IPS DF 6.9 (cell line): ENCODE measurements at regions not wholly inside any gene's neighbourhood (a gene's known extent, or its start where the extent isn't known, plus 50 kb on each side); places are given as distances from the start of the nearest gene placed in this dataset.

Experiments
- DNase-seq: peaks from one replicate; pipeline ENCODE4 v3.0.0-alpha.2; 2013; ENCODE audit warnings: low read depth, low spot score
- H3K27ac ChIP-seq: one replicate; pipeline ENCODE4 v1.5.1; 2013; ENCODE audit warnings: low read length, control low read depth
- H3K27me3 ChIP-seq: 2 replicates; pipeline ENCODE4 v1.6.1; 2013; ENCODE audit warnings: mild to moderate bottlenecking, low read length; ENCODE audit not compliant: control insufficient read depth, insufficient read depth
- H3K36me3 ChIP-seq: 2 replicates; pipeline ENCODE4 v1.6.1; 2013; ENCODE audit warnings: low read length; ENCODE audit not compliant: control insufficient read depth, insufficient read depth
- H3K4me1 ChIP-seq: 2 replicates; pipeline ENCODE4 v1.6.1; 2013; ENCODE audit warnings: low read length; ENCODE audit not compliant: control insufficient read depth, insufficient read depth
- H3K4me3 ChIP-seq: 2 replicates; pipeline ENCODE4 v1.5.1; 2013; ENCODE audit warnings: mild to moderate bottlenecking, low read length
- H3K9me3 ChIP-seq: 2 replicates; pipeline ENCODE4 v1.6.1; 2013; ENCODE audit warnings: low read length, inconsistent platforms; ENCODE audit not compliant: control insufficient read depth, insufficient read depth
- WGBS: extraction: QIAGEN DNeasy Blood & Tissue Kit; methylation state at CpG from one replicate; pipeline ENCODE4 v1.1.7; 2013; ENCODE audit warnings: mixed read lengths, missing lambda C conversion rate; ENCODE audit not compliant: insufficient read length, insufficient coverage; 5-methylcytosine and 5-hydroxymethylcytosine counted together

DNA sequence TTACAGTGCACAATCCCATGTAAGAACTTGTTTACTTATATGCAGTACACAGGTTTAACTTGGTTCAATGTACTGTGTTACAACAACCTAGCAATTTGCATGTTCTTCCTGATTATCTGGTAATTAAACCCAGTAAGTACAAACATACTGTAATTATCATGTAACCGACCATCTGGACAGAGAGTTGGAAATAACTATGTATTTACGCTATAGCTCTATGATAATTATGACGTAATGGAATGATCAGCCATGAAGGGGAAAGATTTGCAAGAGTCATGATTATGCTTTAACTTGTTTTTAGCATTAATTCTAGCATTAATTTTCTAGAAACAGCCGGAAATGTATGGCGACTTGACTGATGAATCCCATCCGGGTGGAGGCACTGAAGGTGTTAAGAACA, 74.8 kb upstream of the SALL1 start:
- no peak overlapping the region for H3K27ac ChIP-seq
- WGBS, result no CpG with 5 or more reads among the region's 6 CpGs
- H3K9me3 ChIP-seq, result no peaks in the 10 kb centered on the region
- no peak for DNase-seq
- no peaks in the 10 kb centered on the region for H3K27me3 ChIP-seq
- no peaks in the 10 kb centered on the region for H3K36me3 ChIP-seq
- H3K4me3 ChIP-seq, result no peak overlapping the region
- H3K4me1 ChIP-seq, result no peaks in the 10 kb centered on the region

DNA sequence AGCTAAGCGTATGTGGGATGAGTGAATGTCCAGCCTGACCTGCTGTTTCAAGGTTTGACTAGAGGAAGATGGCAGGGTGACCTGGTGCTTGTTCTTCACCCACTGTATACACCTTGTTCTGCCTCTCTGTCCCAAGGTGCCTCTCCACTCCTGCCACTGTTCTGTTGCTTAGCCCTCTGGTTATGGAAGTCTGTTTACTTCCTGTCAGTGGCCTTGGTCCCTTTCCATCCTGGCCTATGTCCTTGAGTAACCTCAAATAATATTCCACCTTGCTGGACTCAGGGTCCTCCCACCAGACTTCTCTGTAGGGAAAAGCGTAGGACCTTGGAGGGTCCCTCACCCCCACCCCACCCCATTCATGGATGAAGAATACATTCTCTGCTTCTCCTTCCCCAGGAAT, 73.2 kb upstream of the SALL1 start:
- no peaks in the 10 kb centered on the region for H3K9me3 ChIP-seq
- DNase-seq, result no peak
- no peaks in the 10 kb centered on the region for H3K27me3 ChIP-seq
- WGBS, result no CpG with 5 or more reads among the region's 2 CpGs
- no peaks in the 10 kb centered on the region for H3K4me1 ChIP-seq
- no peak overlapping the region for H3K27ac ChIP-seq
- no peak overlapping the region for H3K4me3 ChIP-seq
- no peaks in the 10 kb centered on the region for H3K36me3 ChIP-seq

DNA sequence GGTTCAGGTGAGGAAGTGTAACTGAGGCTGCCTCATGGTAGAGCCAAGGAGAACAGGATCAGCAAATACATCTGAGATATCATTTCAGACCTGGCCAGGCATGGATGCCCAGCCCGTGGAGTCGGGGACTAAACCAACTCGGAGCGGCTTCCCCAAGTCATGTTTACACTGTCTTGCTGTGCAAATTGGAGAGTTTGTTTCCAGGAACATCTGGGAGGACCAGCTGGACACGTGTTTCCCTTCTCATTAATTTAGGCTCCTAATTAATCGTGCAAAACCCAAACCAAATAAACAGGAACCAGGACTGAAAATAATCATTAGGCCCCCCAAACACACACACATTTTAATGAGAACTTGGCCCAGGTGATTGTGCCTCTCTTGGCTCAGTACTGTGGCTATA, 70.9 kb upstream of the SALL1 start:
- no peak overlapping the region for H3K4me3 ChIP-seq
- no peaks in the 10 kb centered on the region for H3K9me3 ChIP-seq
- H3K4me1 ChIP-seq, result no peaks in the 10 kb centered on the region
- no CpG with 5 or more reads among the region's 6 CpGs for WGBS
- DNase-seq, result no peak
- no peaks in the 10 kb centered on the region for H3K27me3 ChIP-seq
- no peaks in the 10 kb centered on the region for H3K36me3 ChIP-seq
- H3K27ac ChIP-seq, result no peak overlapping the region

DNA sequence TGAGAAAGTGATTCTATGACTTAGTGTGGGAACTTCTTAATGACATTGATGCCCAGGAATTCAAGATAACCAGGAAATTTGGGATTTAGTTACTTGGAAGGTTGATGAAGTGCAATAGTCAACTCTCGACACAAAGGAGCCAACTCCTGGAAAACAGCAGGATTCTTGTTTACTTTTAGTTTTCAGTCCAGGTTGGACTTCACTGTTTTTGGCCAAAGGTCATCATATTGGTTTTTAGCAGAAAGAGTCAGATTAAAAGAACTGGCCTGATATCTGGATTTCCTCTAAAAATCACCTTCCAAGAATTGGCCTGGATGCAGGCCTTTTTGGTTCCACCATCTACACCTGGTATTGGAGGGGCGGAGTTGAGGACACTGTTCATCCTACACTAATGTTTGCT, 60.1 kb upstream of the SALL1 start:
- Histone ChIP-seq H3K36me3 (no peaks in the 10 kb centered on the region), H3K9me3 (no peaks in the 10 kb centered on the region), H3K27ac (no peak overlapping the region), H3K27me3 (no peaks in the 10 kb centered on the region), H3K4me1 (0 out of 2 replicates have a peak, but pooled peaks cover 1% of the 10 kb centered on the region), H3K4me3 (no peak overlapping the region)
- DNase-seq, result no peak
- no CpG with 5 or more reads among the region's 2 CpGs for WGBS

DNA sequence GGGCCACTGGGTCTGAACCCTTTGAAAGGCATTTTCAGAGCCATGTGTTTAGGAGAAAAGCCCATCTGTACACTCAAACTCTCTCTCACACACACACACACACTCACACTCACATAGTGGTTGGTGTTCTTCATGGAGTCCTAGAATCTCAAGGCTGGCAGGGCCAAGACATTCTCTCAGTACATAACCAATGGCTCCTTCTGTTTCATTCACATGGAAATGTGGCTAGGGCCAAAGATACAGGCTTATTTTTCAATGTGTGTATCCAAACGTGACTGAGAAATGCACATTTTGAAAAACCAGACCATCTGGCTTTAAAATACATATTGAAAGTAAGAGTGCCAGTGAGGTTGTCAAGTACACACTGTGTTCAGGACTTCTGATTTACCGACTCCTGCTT, 59.0 kb upstream of the SALL1 start:
- no peak overlapping the region for H3K27ac ChIP-seq
- no peak for DNase-seq
- no CpG with 5 or more reads among the region's 2 CpGs for WGBS
- H3K36me3 ChIP-seq, result no peaks in the 10 kb centered on the region
- H3K4me3 ChIP-seq, result no peak overlapping the region
- H3K27me3 ChIP-seq, result no peaks in the 10 kb centered on the region
- H3K4me1 ChIP-seq, result 0 out of 2 replicates have a peak, but pooled peaks cover 1% of the 10 kb centered on the region
- H3K9me3 ChIP-seq, result no peaks in the 10 kb centered on the region

DNA sequence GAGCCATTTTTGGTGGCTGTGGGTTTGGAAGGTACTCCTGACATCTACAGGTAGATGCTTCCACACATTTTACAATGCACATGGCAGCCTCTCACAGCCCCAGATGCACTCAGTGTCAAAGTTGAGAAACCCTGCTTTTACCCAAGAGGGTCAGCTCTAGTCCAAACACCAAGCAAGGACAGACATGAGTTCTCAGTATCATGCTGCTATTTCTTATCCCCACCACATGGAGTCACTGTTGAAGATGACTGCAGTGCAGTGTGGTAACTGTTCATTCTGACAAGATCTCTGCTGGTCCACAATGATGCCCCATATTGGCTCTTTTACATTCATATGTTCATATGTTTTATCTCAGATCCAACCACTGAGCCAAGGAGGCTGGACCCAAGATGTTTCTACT, 50.5 kb upstream of the SALL1 start:
- no peaks in the 10 kb centered on the region for H3K27me3 ChIP-seq
- no peaks in the 10 kb centered on the region for H3K36me3 ChIP-seq
- no peak overlapping the region for H3K27ac ChIP-seq
- DNase-seq, result no peak
- no peak overlapping the region for H3K4me3 ChIP-seq
- H3K9me3 ChIP-seq, result no peaks in the 10 kb centered on the region
- no peaks in the 10 kb centered on the region for H3K4me1 ChIP-seq
